ENCODE measurements at regions not wholly inside any gene's neighbourhood (a gene's known extent, or its start where the extent isn't known, plus 50 kb on each side); places are given as distances from the start of the nearest gene placed in this dataset.

GRCh38 chr6:210104-210456 is 82.2 kb upstream of the DUSP22 start:
- Histone ChIP-seq H3K27me3 (ENCODE audit: control insufficient read depth, insufficient read depth, low read length) (no peaks in the 10 kb centered on the region; the same call in 1 of the 2 replicates), H3K4me3 (ENCODE audit: low read depth, low read length) (no peak overlapping the region), H3K36me3 (ENCODE audit: control insufficient read depth, insufficient read depth, low read length) (no peaks in the 10 kb centered on the region)
- DNase-seq (ENCODE audit: low read depth), result no peak
- TF ChIP-seq, protein P1, sequence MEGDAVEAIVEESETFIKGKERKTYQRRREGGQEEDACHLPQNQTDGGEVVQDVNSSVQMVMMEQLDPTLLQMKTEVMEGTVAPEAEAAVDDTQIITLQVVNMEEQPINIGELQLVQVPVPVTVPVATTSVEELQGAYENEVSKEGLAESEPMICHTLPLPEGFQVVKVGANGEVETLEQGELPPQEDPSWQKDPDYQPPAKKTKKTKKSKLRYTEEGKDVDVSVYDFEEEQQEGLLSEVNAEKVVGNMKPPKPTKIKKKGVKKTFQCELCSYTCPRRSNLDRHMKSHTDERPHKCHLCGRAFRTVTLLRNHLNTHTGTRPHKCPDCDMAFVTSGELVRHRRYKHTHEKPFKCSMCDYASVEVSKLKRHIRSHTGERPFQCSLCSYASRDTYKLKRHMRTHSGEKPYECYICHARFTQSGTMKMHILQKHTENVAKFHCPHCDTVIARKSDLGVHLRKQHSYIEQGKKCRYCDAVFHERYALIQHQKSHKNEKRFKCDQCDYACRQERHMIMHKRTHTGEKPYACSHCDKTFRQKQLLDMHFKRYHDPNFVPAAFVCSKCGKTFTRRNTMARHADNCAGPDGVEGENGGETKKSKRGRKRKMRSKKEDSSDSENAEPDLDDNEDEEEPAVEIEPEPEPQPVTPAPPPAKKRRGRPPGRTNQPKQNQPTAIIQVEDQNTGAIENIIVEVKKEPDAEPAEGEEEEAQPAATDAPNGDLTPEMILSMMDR (IDR thresholded peaks at IDR 0.05; ENCODE audit: insufficient read depth, low read depth, low read length), result no peak
- CTCF ChIA-PET, result no interaction called here
- POLR2A ChIA-PET, result no interaction called here

DNA sequence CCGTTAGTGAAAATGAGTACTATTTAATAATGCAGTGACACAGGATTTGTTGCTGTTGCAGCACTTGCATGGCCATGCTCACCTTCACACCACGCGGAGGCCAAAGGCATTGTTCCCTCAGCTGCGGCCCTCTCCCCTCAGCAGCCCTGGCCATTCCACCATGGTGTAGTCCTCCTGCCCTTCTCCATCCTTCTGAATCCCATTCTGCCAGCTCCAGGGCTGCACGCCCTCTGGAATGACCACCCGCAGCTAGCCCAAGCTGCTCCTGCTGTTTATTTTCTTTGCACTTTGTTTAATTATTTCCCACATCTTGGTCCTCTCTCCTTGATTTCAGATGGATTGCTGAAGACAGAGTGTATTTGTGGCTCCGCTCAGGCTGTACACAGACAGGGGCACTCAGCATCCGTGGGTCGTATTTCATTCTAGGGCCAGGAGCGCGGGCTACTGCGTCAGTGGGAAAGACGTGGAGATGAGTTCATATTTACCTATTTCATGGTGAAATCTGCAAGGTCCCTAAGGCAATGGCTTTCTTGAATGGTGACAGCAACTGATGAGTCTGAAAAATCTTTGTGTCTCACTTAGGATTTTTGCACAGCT is 81.4 kb upstream of the DUSP22 start:
- Histone ChIP-seq H3K4me3 (ENCODE audit: low read depth, low read length) (no peak overlapping the region), H3K27me3 (ENCODE audit: control insufficient read depth, insufficient read depth, low read length) (no peaks in the 10 kb centered on the region; the same call in 1 of the 2 replicates), H3K36me3 (ENCODE audit: control insufficient read depth, insufficient read depth, low read length) (no peaks in the 10 kb centered on the region)
- TF ChIP-seq, protein P1 (IDR thresholded peaks at IDR 0.05; ENCODE audit: insufficient read depth, low read depth, low read length), result no peak
- ChIA-PET POLR2A (no interaction called here), CTCF (interaction anchor here (1.3 kb wide), 1 partner anchor 10 kb away, joined by 4 read pairs; no protein-coding TSS in a partner anchor)
- DNase-seq (ENCODE audit: low read depth), result no peak

DNA sequence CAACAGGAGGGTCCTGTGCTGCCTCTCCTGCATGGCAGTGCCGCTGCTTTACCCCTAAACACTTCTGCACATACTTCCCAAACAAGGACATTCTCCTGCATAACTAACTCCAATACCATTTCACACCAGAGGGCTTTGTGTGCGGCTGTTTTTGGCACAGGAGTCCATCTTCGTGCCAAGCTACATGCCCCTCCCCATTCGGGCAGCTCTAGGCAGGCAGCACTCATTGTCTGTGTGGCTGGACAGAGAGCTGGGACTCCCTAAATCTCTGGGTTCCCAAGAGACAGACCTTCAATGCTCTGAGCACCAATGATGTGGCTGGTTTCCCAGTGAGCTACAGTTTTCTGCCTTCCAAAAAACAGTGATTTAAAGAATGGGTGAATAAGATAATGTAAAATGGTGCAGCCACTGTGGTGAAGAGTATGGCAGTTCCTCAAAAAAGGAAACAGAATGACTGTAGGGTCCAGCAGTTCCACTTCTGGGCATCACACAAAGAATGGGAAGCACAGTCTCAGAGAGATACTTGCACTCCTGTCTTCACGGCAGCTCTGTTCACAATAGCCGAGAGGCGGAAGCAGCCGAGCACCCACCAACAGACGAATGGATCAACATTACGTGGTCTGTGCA is 80.3 kb upstream of the DUSP22 start:
- Histone ChIP-seq H3K36me3 (ENCODE audit: control insufficient read depth, insufficient read depth, low read length) (no peaks in the 10 kb centered on the region), H3K27me3 (ENCODE audit: control insufficient read depth, insufficient read depth, low read length) (no peaks in the 10 kb centered on the region; the same call in 1 of the 2 replicates), H3K4me3 (ENCODE audit: low read depth, low read length) (no peak overlapping the region)
- no peak for DNase-seq (ENCODE audit: low read depth)
- POLR2A ChIA-PET, result no interaction called here
- CTCF ChIA-PET, result no interaction called here
- TF ChIP-seq, protein P1 (IDR thresholded peaks at IDR 0.05; ENCODE audit: insufficient read depth, low read depth, low read length), result no peak

DNA sequence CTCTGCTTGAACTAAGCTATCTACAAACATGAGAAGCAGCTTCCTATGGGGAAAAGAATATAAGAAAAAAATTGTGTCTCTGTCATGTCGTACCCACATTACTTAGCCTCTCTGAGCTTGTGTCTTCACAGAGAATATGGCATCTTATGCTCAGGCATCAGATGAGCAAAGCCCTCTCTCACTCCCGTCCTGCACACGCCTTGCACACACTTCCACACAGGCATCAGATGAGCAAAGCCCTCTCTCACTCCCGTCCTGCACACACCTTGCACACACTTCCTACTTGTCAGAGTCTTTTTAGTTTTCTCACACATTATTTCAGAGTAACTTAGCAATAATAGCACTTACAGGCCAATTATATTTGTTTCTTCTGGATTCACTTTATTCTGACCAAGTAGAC is 79.0 kb upstream of the DUSP22 start:
- DNase-seq (ENCODE audit: low read depth), result no peak
- ChIA-PET CTCF (no interaction called here), POLR2A (no interaction called here)
- H3K27me3 ChIP-seq (ENCODE audit: control insufficient read depth, insufficient read depth, low read length), result no peaks in the 10 kb centered on the region; the same call in 1 of the 2 replicates
- H3K36me3 ChIP-seq (ENCODE audit: control insufficient read depth, insufficient read depth, low read length), result no peaks in the 10 kb centered on the region
- TF ChIP-seq, protein P1 (IDR thresholded peaks at IDR 0.05; ENCODE audit: insufficient read depth, low read depth, low read length), result no peak
- no peak overlapping the region for H3K4me3 ChIP-seq (ENCODE audit: low read depth, low read length)

DNA sequence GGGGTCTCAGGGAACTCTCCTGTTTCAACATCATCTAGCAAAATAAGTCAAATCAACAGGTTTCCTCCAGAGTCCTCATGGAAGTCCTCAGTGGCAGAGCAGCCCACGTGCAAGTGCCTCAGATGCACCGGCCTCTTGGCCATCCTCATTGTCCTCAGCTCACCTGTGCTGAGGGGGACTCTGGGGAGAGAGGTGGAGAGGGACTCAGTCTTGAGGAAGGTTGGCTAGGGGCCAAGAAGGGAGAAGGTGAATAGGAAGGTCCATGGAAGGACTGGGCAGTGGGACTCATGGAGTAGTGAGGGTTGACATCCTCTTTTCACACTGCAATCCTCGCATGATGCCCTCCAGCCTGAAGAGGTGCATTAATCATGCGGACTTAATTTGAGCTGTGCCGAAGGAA is 77.9 kb upstream of the DUSP22 start:
- CTCF ChIA-PET, result no interaction called here
- H3K27me3 ChIP-seq (ENCODE audit: control insufficient read depth, insufficient read depth, low read length), result no peaks in the 10 kb centered on the region; the same call in 1 of the 2 replicates
- TF ChIP-seq, protein P1 (IDR thresholded peaks at IDR 0.05; ENCODE audit: insufficient read depth, low read depth, low read length), result no peak
- DNase-seq (ENCODE audit: low read depth), result no peak
- POLR2A ChIA-PET, result no interaction called here
- no peak overlapping the region for H3K4me3 ChIP-seq (ENCODE audit: low read depth, low read length)
- no peaks in the 10 kb centered on the region for H3K36me3 ChIP-seq (ENCODE audit: control insufficient read depth, insufficient read depth, low read length)
